ENCODE measurements at regions not wholly inside any gene's neighbourhood (a gene's known extent, or its start where the extent isn't known, plus 50 kb on each side); places are given as distances from the start of the nearest gene placed in this dataset.

DNA sequence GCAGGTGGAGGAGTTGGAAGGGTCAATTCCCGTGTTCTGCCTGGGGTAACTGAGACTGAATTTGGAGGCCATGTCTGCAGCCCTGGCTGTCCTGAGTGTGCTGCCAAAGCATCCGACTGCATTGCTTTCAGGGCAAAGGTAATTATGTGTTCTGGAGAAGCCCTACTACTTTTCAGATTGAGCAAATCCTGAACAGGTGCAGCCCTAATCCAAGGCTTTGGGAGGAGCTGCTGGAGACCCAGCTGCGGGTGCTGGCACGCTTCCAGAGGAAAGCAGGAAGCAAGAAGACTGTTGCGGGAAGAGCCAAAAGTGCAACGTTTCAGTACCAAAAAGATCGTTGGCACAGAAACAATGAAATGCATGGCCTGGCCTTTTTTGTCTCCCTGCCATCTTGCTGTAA, 73.7 kb upstream of the NRIP1 start:
- no peaks in the 10 kb centered on the region for H3K9me3 ChIP-seq (ENCODE audit: low read depth)
- no peaks in the 10 kb centered on the region for H3F3A ChIP-seq (ENCODE audit: insufficient read depth)
- no peak overlapping the region for H3K27ac ChIP-seq
- no peaks in the 10 kb centered on the region for H3K79me2 ChIP-seq (ENCODE audit: insufficient read depth)
- in situ Hi-C loops (cut with MboI): no loop called here
- H3K36me3 ChIP-seq (ENCODE audit: low read depth): no peaks in the 10 kb centered on the region
- H3K4me1 ChIP-seq (ENCODE audit: insufficient read depth): no peaks in the 10 kb centered on the region
- H3K27me3 ChIP-seq (replicated peaks; ENCODE audit: insufficient read depth): no peaks in the 10 kb centered on the region; the same call in 1 of the 2 replicates
- no peak overlapping the region for H3K4me3 ChIP-seq
- no peak for DNase-seq
- WGBS, 2 experiments (ENCODE audit: low coverage in 1 of 2, low lambda C conversion rate in 2 of 2, missing lambda C conversion rate in 2 of 2): 1 to 7% methylated on average over 7 of the region's 7 CpGs
- no peak for TF ChIP-seq EZH2phosphoT487 (IDR thresholded peaks at IDR 0.05; ENCODE audit: insufficient read depth, low read depth)
- TF ChIP-seq EZH2 (IDR thresholded peaks at IDR 0.05; ENCODE audit: insufficient read depth, poor library complexity, severe bottlenecking): no peak
- H3K9me2 ChIP-seq (ENCODE audit: insufficient read depth): no peaks in the 10 kb centered on the region
- no peak overlapping the region for H3K9ac ChIP-seq
- H3K4me2 ChIP-seq (ENCODE audit: unreplicated experiment): no peak overlapping the region
- H2AFZ ChIP-seq: no peak overlapping the region
- H4K20me1 ChIP-seq (ENCODE audit: insufficient read depth): no peaks in the 10 kb centered on the region

DNA sequence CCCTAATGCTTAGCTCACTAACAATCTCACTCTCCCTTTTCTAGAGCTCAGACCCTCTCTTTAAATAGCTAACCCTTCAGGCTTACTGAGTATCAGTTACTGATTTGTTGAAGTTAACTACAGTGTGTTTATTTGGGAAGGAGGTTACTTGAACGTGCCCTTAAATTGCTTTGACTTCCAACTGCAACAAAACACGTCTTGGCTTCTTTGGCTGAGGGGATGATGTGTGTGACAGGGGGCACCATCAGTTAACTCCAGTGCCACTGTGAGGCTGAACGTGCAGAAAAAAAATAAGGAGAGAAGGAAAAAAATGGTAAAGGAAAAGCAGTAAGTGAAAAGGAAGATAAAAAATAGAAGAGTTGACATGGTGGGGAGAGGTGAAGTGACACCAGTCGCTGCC, 75.1 kb upstream of the NRIP1 start:
- Histone ChIP-seq H3F3A (ENCODE audit: insufficient read depth) (no peaks in the 10 kb centered on the region), H3K4me3 (no peak overlapping the region), H3K9me3 (ENCODE audit: low read depth) (no peaks in the 10 kb centered on the region), H3K36me3 (ENCODE audit: low read depth) (no peaks in the 10 kb centered on the region), H3K4me1 (ENCODE audit: insufficient read depth) (no peaks in the 10 kb centered on the region), H3K4me2 (ENCODE audit: unreplicated experiment) (no peak overlapping the region), H3K27me3 (replicated peaks; ENCODE audit: insufficient read depth) (no peaks in the 10 kb centered on the region; the same call in 1 of the 2 replicates), H3K9me2 (ENCODE audit: insufficient read depth) (no peaks in the 10 kb centered on the region), H2AFZ (no peak overlapping the region), H3K79me2 (ENCODE audit: insufficient read depth) (no peaks in the 10 kb centered on the region), H4K20me1 (ENCODE audit: insufficient read depth) (0 out of 2 replicates have a peak, but pooled peaks cover 2% of the 10 kb centered on the region), H3K9ac (no peak overlapping the region), H3K27ac (no peak overlapping the region)
- WGBS, 2 experiments (ENCODE audit: low coverage in 1 of 2, low lambda C conversion rate in 2 of 2, missing lambda C conversion rate in 2 of 2): 22 to 24% methylated on average over 4 of the region's 4 CpGs
- TF ChIP-seq EZH2 (IDR thresholded peaks at IDR 0.05; ENCODE audit: insufficient read depth, poor library complexity, severe bottlenecking): no peak
- no peak for TF ChIP-seq EZH2phosphoT487 (IDR thresholded peaks at IDR 0.05; ENCODE audit: insufficient read depth, low read depth)
- no peak for DNase-seq
- in situ Hi-C loops (cut with MboI): no loop called here

DNA sequence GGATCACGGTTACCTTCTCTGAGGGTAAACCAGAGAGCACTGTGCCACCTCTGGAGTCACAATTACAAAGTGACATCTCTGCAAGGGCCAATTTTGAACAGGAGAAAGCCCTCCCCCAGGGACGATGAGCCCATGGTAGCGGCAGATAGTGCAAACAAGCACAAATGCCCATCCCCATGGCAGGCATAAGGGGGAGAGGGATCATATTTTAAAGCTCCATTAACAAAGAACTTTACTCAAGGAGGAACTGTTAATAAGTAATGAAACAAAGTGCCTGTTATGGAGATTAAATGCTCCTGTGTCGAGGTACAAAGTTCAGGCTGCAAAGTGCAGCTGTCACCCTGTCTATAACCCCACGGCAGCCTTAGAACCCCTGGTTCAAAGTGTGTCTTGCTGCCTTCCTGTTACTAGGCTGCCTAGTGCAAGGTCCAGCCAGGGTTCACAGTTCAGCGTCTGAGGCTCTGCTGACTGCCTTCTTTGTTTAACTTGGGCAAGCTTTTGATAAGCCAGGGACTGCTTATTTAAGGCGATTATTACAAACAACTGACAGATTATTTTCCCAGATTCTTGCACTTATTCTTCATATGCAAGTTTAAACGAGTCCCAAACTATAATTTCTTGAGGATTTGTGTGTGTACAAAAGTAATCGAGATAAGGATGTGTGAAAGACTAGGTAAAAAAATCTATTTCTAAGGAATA, 75.7 kb upstream of the NRIP1 start:
- Histone ChIP-seq H3K9ac (no peak overlapping the region), H3K4me2 (ENCODE audit: unreplicated experiment) (no peak overlapping the region), H3F3A (ENCODE audit: insufficient read depth) (no peaks in the 10 kb centered on the region), H3K36me3 (ENCODE audit: low read depth) (no peaks in the 10 kb centered on the region), H4K20me1 (ENCODE audit: insufficient read depth) (0 out of 2 replicates have a peak, but pooled peaks cover 2% of the 10 kb centered on the region), H3K27ac (no peak overlapping the region), H3K79me2 (ENCODE audit: insufficient read depth) (no peaks in the 10 kb centered on the region), H3K9me3 (ENCODE audit: low read depth) (no peaks in the 10 kb centered on the region), H3K9me2 (ENCODE audit: insufficient read depth) (no peaks in the 10 kb centered on the region), H3K4me3 (no peak overlapping the region), H3K27me3 (replicated peaks; ENCODE audit: insufficient read depth) (no peaks in the 10 kb centered on the region; the same call in 1 of the 2 replicates), H3K4me1 (ENCODE audit: insufficient read depth) (no peaks in the 10 kb centered on the region), H2AFZ (no peak overlapping the region)
- no peak for DNase-seq
- TF ChIP-seq EZH2phosphoT487 (IDR thresholded peaks at IDR 0.05; ENCODE audit: insufficient read depth, low read depth): no peak
- TF ChIP-seq EZH2 (IDR thresholded peaks at IDR 0.05; ENCODE audit: insufficient read depth, poor library complexity, severe bottlenecking): no peak
- 36 to 37% methylated on average over 9 of the region's 9 CpGs for WGBS, 2 experiments (ENCODE audit: low coverage in 1 of 2, low lambda C conversion rate in 2 of 2, missing lambda C conversion rate in 2 of 2)
- in situ Hi-C loops (cut with MboI): no loop called here

DNA sequence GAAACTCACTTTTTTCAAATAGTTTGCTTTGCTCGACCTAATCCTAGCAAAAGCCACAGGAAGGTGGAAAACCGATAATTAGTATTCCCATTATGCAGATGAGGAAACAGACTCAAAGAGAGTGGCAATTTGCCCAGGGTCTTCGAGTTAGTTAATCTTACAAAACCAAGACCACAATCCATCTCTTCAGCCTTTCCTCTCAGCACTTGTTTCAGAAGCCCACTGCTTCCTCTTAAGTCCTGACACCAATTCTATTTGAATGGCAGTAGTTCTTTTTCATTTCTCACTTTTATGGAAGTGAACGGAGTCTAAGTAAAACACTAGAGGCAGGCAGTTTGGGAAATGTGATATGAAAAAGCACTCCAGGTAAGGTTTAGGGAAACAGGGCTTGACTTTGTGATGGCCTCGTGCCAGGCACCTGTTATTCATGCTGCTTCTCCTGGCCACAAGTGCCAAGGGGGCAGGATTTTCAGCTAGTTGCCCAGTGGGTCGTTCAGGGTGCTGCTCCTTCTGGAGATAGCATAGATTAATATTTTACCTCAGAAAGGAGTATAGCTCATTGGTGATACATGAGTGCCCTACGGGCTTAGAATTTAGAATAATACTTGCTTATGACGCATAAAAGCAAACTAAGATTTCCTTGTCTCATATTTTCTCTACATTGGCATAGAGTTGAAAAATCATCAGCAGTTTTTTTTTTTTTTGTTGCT, 76.6 kb upstream of the NRIP1 start:
- no peak overlapping the region for H3K9ac ChIP-seq
- H3K27me3 ChIP-seq (replicated peaks; ENCODE audit: insufficient read depth): no peaks in the 10 kb centered on the region; the same call in 1 of the 2 replicates
- no peaks in the 10 kb centered on the region for H3K9me2 ChIP-seq (ENCODE audit: insufficient read depth)
- TF ChIP-seq EZH2 (IDR thresholded peaks at IDR 0.05; ENCODE audit: insufficient read depth, poor library complexity, severe bottlenecking): no peak
- no peak for TF ChIP-seq EZH2phosphoT487 (IDR thresholded peaks at IDR 0.05; ENCODE audit: insufficient read depth, low read depth)
- H2AFZ ChIP-seq: no peak overlapping the region
- no peak for DNase-seq
- no peaks in the 10 kb centered on the region for H3F3A ChIP-seq (ENCODE audit: insufficient read depth)
- H3K36me3 ChIP-seq (ENCODE audit: low read depth): no peaks in the 10 kb centered on the region
- no peak overlapping the region for H3K4me2 ChIP-seq (ENCODE audit: unreplicated experiment)
- H3K27ac ChIP-seq: no peak overlapping the region
- 0 out of 2 replicates have a peak, but pooled peaks cover 2% of the 10 kb centered on the region for H4K20me1 ChIP-seq (ENCODE audit: insufficient read depth)
- H3K9me3 ChIP-seq (ENCODE audit: low read depth): no peaks in the 10 kb centered on the region
- no peaks in the 10 kb centered on the region for H3K4me1 ChIP-seq (ENCODE audit: insufficient read depth)
- no peaks in the 10 kb centered on the region for H3K79me2 ChIP-seq (ENCODE audit: insufficient read depth)
- no peak overlapping the region for H3K4me3 ChIP-seq
- WGBS, 2 experiments (ENCODE audit: low coverage in 1 of 2, low lambda C conversion rate in 2 of 2, missing lambda C conversion rate in 2 of 2): 54 to 59% methylated on average over 8 of the region's 8 CpGs
- in situ Hi-C loops (cut with MboI): no loop called here
